ENCODE measurements at regions not wholly inside any gene's neighbourhood (a gene's known extent, or its start where the extent isn't known, plus 50 kb on each side); places are given as distances from the start of the nearest gene placed in this dataset.

DNA sequence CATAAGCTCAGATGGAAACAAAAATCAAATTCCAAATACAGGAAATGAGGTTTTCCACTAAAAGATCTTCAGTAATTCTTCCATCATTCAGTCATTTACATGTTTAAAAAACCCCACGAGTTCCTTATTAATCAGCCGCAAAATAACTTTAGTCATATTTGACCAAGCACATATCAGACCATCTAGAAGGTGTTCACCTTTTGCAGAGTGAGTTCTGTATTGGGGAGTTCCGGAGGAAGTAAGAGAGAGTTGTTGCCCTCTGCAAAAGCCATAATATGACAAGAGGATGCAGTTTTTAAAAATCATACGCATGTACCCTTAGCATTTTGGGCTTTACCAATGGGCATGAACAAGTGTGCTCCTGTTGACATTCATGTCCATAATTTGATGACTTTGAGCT, 61.6 kb downstream of the CCR1 start:
- no peaks in the 10 kb centered on the region for H3K9me3 ChIP-seq (ENCODE audit: control insufficient read depth in 5 of 5, low read length in 5 of 5)
- no peak overlapping the region for H3K27ac ChIP-seq (ENCODE audit: low read depth, low read length)
- H3K36me3 ChIP-seq (ENCODE audit: control insufficient read depth in 5 of 5, insufficient read depth in 5 of 5, low read length in 5 of 5) = no peaks in the 10 kb centered on the region
- H3K27me3 ChIP-seq (ENCODE audit: control insufficient read depth in 5 of 5, insufficient read depth in 4 of 5, low read length in 5 of 5) = no peaks in the 10 kb centered on the region
- peaks cover 0 to 27% (median 14%) of the 10 kb centered on the region in 5 donors for H3K4me1 ChIP-seq (ENCODE audit: control insufficient read depth in 5 of 5, insufficient read depth in 5 of 5, low read length in 5 of 5)
- H3K9ac ChIP-seq (ENCODE audit: low read length in 5 of 5) = no peak overlapping the region
- no peak overlapping the region for H3K4me3 ChIP-seq (ENCODE audit: low read depth in 1 of 5, low read length in 5 of 5)

GRCh38 chr3:46146021-46146420, 62.1 kb downstream of the CCR1 start:
- no peaks in the 10 kb centered on the region for H3K27me3 ChIP-seq (ENCODE audit: control insufficient read depth in 5 of 5, insufficient read depth in 4 of 5, low read length in 5 of 5)

DNA sequence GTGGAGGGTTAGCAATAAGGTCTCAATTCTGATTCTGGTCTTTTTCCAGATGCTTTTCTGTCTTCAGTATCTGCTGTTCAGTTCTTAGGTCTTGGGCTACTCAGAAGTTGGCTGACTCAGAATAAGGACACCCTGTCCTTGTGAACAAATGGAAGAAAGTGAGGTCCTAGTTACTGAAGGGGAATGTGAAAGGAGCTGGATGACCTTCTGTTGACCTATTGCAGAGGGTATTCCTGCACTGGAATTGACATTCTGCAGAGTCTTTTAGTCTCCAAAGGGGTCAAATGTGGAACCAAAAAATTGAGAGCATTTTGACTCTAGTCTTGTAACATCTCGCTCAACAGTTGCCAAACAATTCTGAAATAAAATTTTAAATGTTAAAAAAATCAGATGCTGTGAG, 63.0 kb downstream of the CCR1 start:
- Histone ChIP-seq H3K27me3 (ENCODE audit: control insufficient read depth in 5 of 5, insufficient read depth in 4 of 5, low read length in 5 of 5) (no peaks in the 10 kb centered on the region), H3K36me3 (ENCODE audit: control insufficient read depth in 5 of 5, insufficient read depth in 5 of 5, low read length in 5 of 5) (no peaks in the 10 kb centered on the region), H3K9me3 (ENCODE audit: control insufficient read depth in 5 of 5, low read length in 5 of 5) (no peaks in the 10 kb centered on the region), H3K27ac (ENCODE audit: low read depth, low read length) (no peak overlapping the region), H3K4me3 (ENCODE audit: low read depth in 1 of 5, low read length in 5 of 5) (no peak overlapping the region), H3K9ac (ENCODE audit: low read length in 5 of 5) (no peak overlapping the region), H3K4me1 (ENCODE audit: control insufficient read depth in 5 of 5, insufficient read depth in 5 of 5, low read length in 5 of 5) (peaks cover 0 to 27% (median 14%) of the 10 kb centered on the region in 5 donors)

More at GRCh38 chr3:46146021-46146420, 62.1 kb downstream of the CCR1 start:
- H3K36me3 ChIP-seq (ENCODE audit: control insufficient read depth in 5 of 5, insufficient read depth in 5 of 5, low read length in 5 of 5) = no peaks in the 10 kb centered on the region
- H3K9ac ChIP-seq (ENCODE audit: low read length in 5 of 5) = no peak overlapping the region
- H3K27ac ChIP-seq (ENCODE audit: low read depth, low read length) = no peak overlapping the region
- peaks cover 0 to 27% (median 14%) of the 10 kb centered on the region in 5 donors for H3K4me1 ChIP-seq (ENCODE audit: control insufficient read depth in 5 of 5, insufficient read depth in 5 of 5, low read length in 5 of 5)
- no peaks in the 10 kb centered on the region for H3K9me3 ChIP-seq (ENCODE audit: control insufficient read depth in 5 of 5, low read length in 5 of 5)
- H3K4me3 ChIP-seq (ENCODE audit: low read depth in 1 of 5, low read length in 5 of 5) = no peak overlapping the region

- Histone ChIP-seq H3K27me3 (ENCODE audit: control insufficient read depth in 5 of 5, insufficient read depth in 4 of 5, low read length in 5 of 5) (no peaks in the 10 kb centered on the region), H3K27ac (ENCODE audit: low read depth, low read length) (no peak overlapping the region), H3K9ac (ENCODE audit: low read length in 5 of 5) (peak overlapping the region in 1 of 5 donors; percentile 15), H3K9me3 (ENCODE audit: control insufficient read depth in 5 of 5, low read length in 5 of 5) (no peaks in the 10 kb centered on the region), H3K36me3 (ENCODE audit: control insufficient read depth in 5 of 5, insufficient read depth in 5 of 5, low read length in 5 of 5) (no peaks in the 10 kb centered on the region), H3K4me3 (ENCODE audit: low read depth in 1 of 5, low read length in 5 of 5) (no peak overlapping the region), H3K4me1 (ENCODE audit: control insufficient read depth in 5 of 5, insufficient read depth in 5 of 5, low read length in 5 of 5) (peaks cover 0 to 27% (median 14%) of the 10 kb centered on the region in 5 donors)
Observed at GRCh38 chr3:46143951-46144473, 64.1 kb downstream of the CCR1 start.

GRCh38 chr3:46141813-46142212, 66.3 kb downstream of the CCR1 start:
- Histone ChIP-seq H3K4me1 (ENCODE audit: control insufficient read depth in 5 of 5, insufficient read depth in 5 of 5, low read length in 5 of 5) (peaks cover 0 to 27% (median 14%) of the 10 kb centered on the region in 5 donors), H3K9ac (ENCODE audit: low read length in 5 of 5) (no peak overlapping the region), H3K36me3 (ENCODE audit: control insufficient read depth in 5 of 5, insufficient read depth in 5 of 5, low read length in 5 of 5) (no peaks in the 10 kb centered on the region), H3K4me3 (ENCODE audit: low read depth in 1 of 5, low read length in 5 of 5) (no peak overlapping the region), H3K27me3 (ENCODE audit: control insufficient read depth in 5 of 5, insufficient read depth in 4 of 5, low read length in 5 of 5) (no peaks in the 10 kb centered on the region), H3K9me3 (ENCODE audit: control insufficient read depth in 5 of 5, low read length in 5 of 5) (no peaks in the 10 kb centered on the region), H3K27ac (ENCODE audit: low read depth, low read length) (no peak overlapping the region)

DNA sequence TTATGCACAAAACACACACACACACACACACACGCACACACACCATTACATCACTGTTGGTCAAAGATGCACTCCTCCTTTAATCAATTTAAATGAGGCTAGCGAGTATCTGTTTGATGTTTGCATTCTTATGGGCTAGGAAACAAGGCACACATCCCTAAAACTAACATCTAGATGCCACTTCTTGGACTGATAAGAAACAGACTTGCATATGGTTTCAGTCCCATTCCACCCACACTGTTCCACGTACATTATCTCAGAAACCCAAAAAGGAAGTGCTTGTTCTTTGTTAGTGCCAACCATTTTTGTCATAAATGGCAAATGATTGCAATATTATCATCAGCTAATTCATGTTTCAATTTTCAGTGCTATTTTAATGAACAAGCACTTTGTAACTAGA, 69.5 kb downstream of the CCR1 start:
- Histone ChIP-seq H3K27me3 (ENCODE audit: control insufficient read depth in 5 of 5, insufficient read depth in 4 of 5, low read length in 5 of 5) (no peaks in the 10 kb centered on the region), H3K4me3 (ENCODE audit: low read depth in 1 of 5, low read length in 5 of 5) (no peak overlapping the region), H3K27ac (ENCODE audit: low read depth, low read length) (no peak overlapping the region), H3K9ac (ENCODE audit: low read length in 5 of 5) (no peak overlapping the region), H3K36me3 (ENCODE audit: control insufficient read depth in 5 of 5, insufficient read depth in 5 of 5, low read length in 5 of 5) (no peaks in the 10 kb centered on the region), H3K4me1 (ENCODE audit: control insufficient read depth in 5 of 5, insufficient read depth in 5 of 5, low read length in 5 of 5) (peaks cover 0 to 10% (median 6%) of the 10 kb centered on the region in 5 donors), H3K9me3 (ENCODE audit: control insufficient read depth in 5 of 5, low read length in 5 of 5) (no peaks in the 10 kb centered on the region)

GRCh38 chr3:46135475-46135874, 72.6 kb downstream of the CCR1 start:
- no peaks in the 10 kb centered on the region for H3K36me3 ChIP-seq (ENCODE audit: control insufficient read depth in 5 of 5, insufficient read depth in 5 of 5, low read length in 5 of 5)
- H3K9me3 ChIP-seq (ENCODE audit: control insufficient read depth in 5 of 5, low read length in 5 of 5) = no peaks in the 10 kb centered on the region
- H3K27me3 ChIP-seq (ENCODE audit: control insufficient read depth in 5 of 5, insufficient read depth in 4 of 5, low read length in 5 of 5) = no peaks in the 10 kb centered on the region
- no peak overlapping the region for H3K9ac ChIP-seq (ENCODE audit: low read length in 5 of 5)
- no peak overlapping the region for H3K27ac ChIP-seq (ENCODE audit: low read depth, low read length)
- peaks cover 0 to 27% (median 21%) of the 10 kb centered on the region in 5 donors for H3K4me1 ChIP-seq (ENCODE audit: control insufficient read depth in 5 of 5, insufficient read depth in 5 of 5, low read length in 5 of 5)
- H3K4me3 ChIP-seq (ENCODE audit: low read depth in 1 of 5, low read length in 5 of 5) = no peak overlapping the region

DNA sequence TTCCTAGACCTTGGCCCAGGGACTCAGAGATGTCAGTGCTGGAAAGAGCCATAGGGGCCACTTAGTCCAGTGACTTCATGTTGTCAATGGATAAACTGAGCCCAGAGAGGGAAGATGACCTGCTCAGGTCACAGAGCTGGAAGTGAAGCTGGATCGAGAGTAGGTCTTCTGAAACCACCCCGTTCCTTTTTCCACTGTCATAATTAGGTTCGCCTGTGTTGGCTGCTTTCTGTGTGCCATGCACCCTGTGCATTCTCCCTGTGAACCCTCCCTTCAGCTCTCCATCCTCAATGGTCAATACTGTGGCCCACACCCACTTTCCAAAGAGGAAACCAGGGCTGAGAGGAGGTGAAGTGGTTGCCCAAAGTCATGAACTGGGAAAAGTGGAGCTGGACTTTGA, 74.8 kb downstream of the CCR1 start:
- Histone ChIP-seq H3K36me3 (ENCODE audit: control insufficient read depth in 5 of 5, insufficient read depth in 5 of 5, low read length in 5 of 5) (no peaks in the 10 kb centered on the region), H3K4me3 (ENCODE audit: low read depth in 1 of 5, low read length in 5 of 5) (no peak overlapping the region), H3K9ac (ENCODE audit: low read length in 5 of 5) (no peak overlapping the region), H3K4me1 (ENCODE audit: control insufficient read depth in 5 of 5, insufficient read depth in 5 of 5, low read length in 5 of 5) (peaks cover 0 to 35% (median 24%) of the 10 kb centered on the region in 5 donors), H3K27ac (ENCODE audit: low read depth, low read length) (no peak overlapping the region), H3K9me3 (ENCODE audit: control insufficient read depth in 5 of 5, low read length in 5 of 5) (no peaks in the 10 kb centered on the region), H3K27me3 (ENCODE audit: control insufficient read depth in 5 of 5, insufficient read depth in 4 of 5, low read length in 5 of 5) (no peaks in the 10 kb centered on the region)

DNA sequence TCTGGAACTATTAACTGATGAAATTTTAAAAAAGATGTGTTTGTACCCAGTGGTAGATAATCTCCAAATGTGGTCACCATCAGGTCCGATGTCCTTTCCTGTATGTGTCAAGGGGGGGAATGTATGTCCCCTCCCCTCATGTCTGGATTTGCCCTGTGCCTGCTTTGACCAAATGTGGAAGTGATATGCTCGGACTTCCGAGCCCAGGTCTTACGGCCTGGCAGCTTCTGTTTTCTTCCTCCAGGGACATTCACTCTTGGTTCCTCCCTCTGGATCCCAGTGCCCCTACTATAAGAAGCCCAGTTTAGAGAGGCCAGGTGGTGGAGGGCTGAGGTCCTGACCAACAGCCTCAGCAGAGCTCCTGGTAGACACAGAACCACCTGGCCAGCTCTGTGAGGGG, 75.5 kb downstream of the CCR1 start:
- Histone ChIP-seq H3K9me3 (ENCODE audit: control insufficient read depth in 5 of 5, low read length in 5 of 5) (no peaks in the 10 kb centered on the region), H3K4me3 (ENCODE audit: low read depth in 1 of 5, low read length in 5 of 5) (no peak overlapping the region), H3K36me3 (ENCODE audit: control insufficient read depth in 5 of 5, insufficient read depth in 5 of 5, low read length in 5 of 5) (no peaks in the 10 kb centered on the region), H3K27ac (ENCODE audit: low read depth, low read length) (no peak overlapping the region), H3K9ac (ENCODE audit: low read length in 5 of 5) (no peak overlapping the region), H3K4me1 (ENCODE audit: control insufficient read depth in 5 of 5, insufficient read depth in 5 of 5, low read length in 5 of 5) (peaks cover 0 to 35% (median 26%) of the 10 kb centered on the region in 5 donors), H3K27me3 (ENCODE audit: control insufficient read depth in 5 of 5, insufficient read depth in 4 of 5, low read length in 5 of 5) (no peaks in the 10 kb centered on the region)

GRCh38 chr3:46131884-46132450, 76.1 kb downstream of the CCR1 start:
- Histone ChIP-seq H3K36me3 (ENCODE audit: control insufficient read depth in 5 of 5, insufficient read depth in 5 of 5, low read length in 5 of 5) (no peaks in the 10 kb centered on the region), H3K9ac (ENCODE audit: low read length in 5 of 5) (no peak overlapping the region), H3K4me1 (ENCODE audit: control insufficient read depth in 5 of 5, insufficient read depth in 5 of 5, low read length in 5 of 5) (peaks cover 0 to 39% (median 30%) of the 10 kb centered on the region in 5 donors), H3K9me3 (ENCODE audit: control insufficient read depth in 5 of 5, low read length in 5 of 5) (no peaks in the 10 kb centered on the region), H3K4me3 (ENCODE audit: low read depth in 1 of 5, low read length in 5 of 5) (no peak overlapping the region), H3K27me3 (ENCODE audit: control insufficient read depth in 5 of 5, insufficient read depth in 4 of 5, low read length in 5 of 5) (no peaks in the 10 kb centered on the region), H3K27ac (ENCODE audit: low read depth, low read length) (no peak overlapping the region)

Data from subcutaneous abdominal adipose tissue (tissue), 5 donors.